ENCODE measurements at regions not wholly inside any gene's neighbourhood (a gene's known extent, or its start where the extent isn't known, plus 50 kb on each side); places are given as distances from the start of the nearest gene placed in this dataset.

DNA sequence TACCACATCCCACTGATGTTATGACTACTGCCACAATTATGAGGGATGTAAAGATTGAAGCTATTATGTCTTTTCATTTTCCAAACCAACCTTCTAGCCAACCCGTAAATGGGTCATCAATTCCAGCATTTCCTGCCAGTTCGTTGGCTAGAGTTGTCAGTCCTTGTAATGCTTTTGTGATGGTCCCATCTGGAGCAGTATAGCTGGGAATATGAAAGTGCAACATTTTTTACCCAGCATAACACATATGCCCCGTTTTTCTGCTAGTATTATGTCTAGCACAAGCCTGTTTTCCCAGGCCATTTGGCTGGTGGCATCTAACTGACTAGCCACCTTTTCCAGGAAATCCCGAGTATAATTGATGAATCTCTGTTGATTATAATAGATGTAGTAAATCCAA is 1501.6 kb upstream of the SLC39A10 start:
- no peak overlapping the region for H2AFZ ChIP-seq
- no TSS peak for BruUV-seq (replicated peaks)
- H3K36me3 ChIP-seq (ENCODE audit: low read depth), result no peaks in the 10 kb centered on the region
- DNase-seq, result no peak
- TF ChIP-seq, protein P1, sequence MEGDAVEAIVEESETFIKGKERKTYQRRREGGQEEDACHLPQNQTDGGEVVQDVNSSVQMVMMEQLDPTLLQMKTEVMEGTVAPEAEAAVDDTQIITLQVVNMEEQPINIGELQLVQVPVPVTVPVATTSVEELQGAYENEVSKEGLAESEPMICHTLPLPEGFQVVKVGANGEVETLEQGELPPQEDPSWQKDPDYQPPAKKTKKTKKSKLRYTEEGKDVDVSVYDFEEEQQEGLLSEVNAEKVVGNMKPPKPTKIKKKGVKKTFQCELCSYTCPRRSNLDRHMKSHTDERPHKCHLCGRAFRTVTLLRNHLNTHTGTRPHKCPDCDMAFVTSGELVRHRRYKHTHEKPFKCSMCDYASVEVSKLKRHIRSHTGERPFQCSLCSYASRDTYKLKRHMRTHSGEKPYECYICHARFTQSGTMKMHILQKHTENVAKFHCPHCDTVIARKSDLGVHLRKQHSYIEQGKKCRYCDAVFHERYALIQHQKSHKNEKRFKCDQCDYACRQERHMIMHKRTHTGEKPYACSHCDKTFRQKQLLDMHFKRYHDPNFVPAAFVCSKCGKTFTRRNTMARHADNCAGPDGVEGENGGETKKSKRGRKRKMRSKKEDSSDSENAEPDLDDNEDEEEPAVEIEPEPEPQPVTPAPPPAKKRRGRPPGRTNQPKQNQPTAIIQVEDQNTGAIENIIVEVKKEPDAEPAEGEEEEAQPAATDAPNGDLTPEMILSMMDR (conservative IDR thresholded peaks at IDR 0.05), result no peak
- TF ChIP-seq EZH2 (IDR thresholded peaks at IDR 0.05; ENCODE audit: low read depth), result no peak
- H3K4me2 ChIP-seq, result no peak overlapping the region
- H3K4me3 ChIP-seq, result no peak overlapping the region
- H4K20me1 ChIP-seq (ENCODE audit: insufficient read depth), result no peaks in the 10 kb centered on the region
- H3K4me1 ChIP-seq (replicated peaks; ENCODE audit: insufficient read depth), result no peaks in the 10 kb centered on the region
- intact Hi-C loops (cut with micrococcal nuclease; ENCODE audit: unreplicated experiment), result no loop called here
- POLR2A ChIA-PET (ENCODE audit: unreplicated experiment), result no interaction called here
- H3K9me2 ChIP-seq (ENCODE audit: insufficient read depth), result no peaks in the 10 kb centered on the region
- no peaks in the 10 kb centered on the region for H3F3A ChIP-seq (ENCODE audit: insufficient read depth, low read depth)
- H3K27ac ChIP-seq, result no peak overlapping the region
- H3K9me3 ChIP-seq (ENCODE audit: insufficient read depth, low read depth), result no peaks in the 10 kb centered on the region
- CTCF ChIA-PET, result no interaction called here
- no peaks in the 10 kb centered on the region for H3K79me2 ChIP-seq (ENCODE audit: low read depth)
- H3K27me3 ChIP-seq (ENCODE audit: insufficient read depth, low read depth), result no peaks in the 10 kb centered on the region

DNA sequence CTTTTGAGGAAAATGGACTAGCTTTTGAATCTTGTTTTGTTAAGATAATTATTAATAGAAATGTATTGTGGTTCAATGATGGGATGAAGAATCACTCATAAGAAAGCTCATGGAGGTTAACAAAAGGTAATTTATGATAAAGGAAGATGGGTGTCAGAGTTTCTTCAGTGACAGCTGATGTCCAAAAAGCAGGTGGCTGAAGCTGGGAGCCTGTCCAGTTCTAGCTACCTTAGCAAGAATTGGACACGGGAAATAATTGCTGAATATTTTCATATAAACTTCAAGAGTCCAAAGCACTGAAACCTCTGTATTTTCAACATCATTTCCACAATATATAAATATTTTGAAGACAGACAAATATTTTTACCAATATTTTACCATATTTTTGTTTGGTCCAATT is 1505.8 kb upstream of the SLC39A10 start:
- Histone ChIP-seq H3K27ac (no peak overlapping the region), H3K79me2 (ENCODE audit: low read depth) (no peaks in the 10 kb centered on the region), H3K4me3 (no peak overlapping the region), H3K4me2 (no peak overlapping the region), H3K9me2 (ENCODE audit: insufficient read depth) (no peaks in the 10 kb centered on the region), H3K36me3 (ENCODE audit: low read depth) (no peaks in the 10 kb centered on the region), H3K9me3 (ENCODE audit: insufficient read depth, low read depth) (no peaks in the 10 kb centered on the region), H4K20me1 (ENCODE audit: insufficient read depth) (no peaks in the 10 kb centered on the region), H3K4me1 (replicated peaks; ENCODE audit: insufficient read depth) (no peaks in the 10 kb centered on the region), H2AFZ (no peak overlapping the region), H3F3A (ENCODE audit: insufficient read depth, low read depth) (no peaks in the 10 kb centered on the region), H3K27me3 (ENCODE audit: insufficient read depth, low read depth) (no peaks in the 10 kb centered on the region)
- no peak for TF ChIP-seq EZH2 (IDR thresholded peaks at IDR 0.05; ENCODE audit: low read depth)
- TF ChIP-seq, protein P1 (conservative IDR thresholded peaks at IDR 0.05), result no peak
- DNase-seq, result no peak
- BruUV-seq (replicated peaks), result no TSS peak
- POLR2A ChIA-PET (ENCODE audit: unreplicated experiment), result no interaction called here
- CTCF ChIA-PET, result no interaction called here
- intact Hi-C loops (cut with micrococcal nuclease; ENCODE audit: unreplicated experiment), result no loop called here

DNA sequence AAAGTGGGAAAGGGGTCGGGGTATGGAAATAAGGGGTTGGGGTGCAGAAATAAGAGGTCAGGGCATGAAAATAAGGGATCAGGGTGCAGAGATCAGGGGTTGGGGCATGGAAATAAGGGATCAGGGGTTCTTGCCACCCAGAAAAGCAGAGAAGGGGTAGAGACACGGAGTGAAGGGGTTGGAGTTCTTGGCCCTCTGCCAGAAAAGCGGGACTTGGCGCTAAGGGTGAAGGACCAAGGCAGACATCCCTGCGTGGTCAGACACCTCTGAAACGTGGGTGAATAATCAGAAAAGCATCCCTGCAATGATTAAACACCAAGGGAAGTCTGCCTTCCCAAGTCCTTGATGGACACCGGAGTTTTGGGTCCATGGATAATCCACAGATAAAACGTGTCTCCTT is 1521.6 kb upstream of the SLC39A10 start:
- intact Hi-C loops (cut with micrococcal nuclease; ENCODE audit: unreplicated experiment), result no loop called here
- H4K20me1 ChIP-seq (ENCODE audit: insufficient read depth), result no peaks in the 10 kb centered on the region
- no peak overlapping the region for H3K4me2 ChIP-seq
- ChIA-PET CTCF (no interaction called here), POLR2A (ENCODE audit: unreplicated experiment) (no interaction called here)
- no peaks in the 10 kb centered on the region for H3K4me1 ChIP-seq (replicated peaks; ENCODE audit: insufficient read depth)
- no peak for TF ChIP-seq EZH2 (IDR thresholded peaks at IDR 0.05; ENCODE audit: low read depth)
- TF ChIP-seq, protein P1 (conservative IDR thresholded peaks at IDR 0.05), result no peak
- H3K4me3 ChIP-seq, result no peak overlapping the region
- H3K36me3 ChIP-seq (ENCODE audit: low read depth), result no peaks in the 10 kb centered on the region
- no TSS peak for BruUV-seq (replicated peaks)
- no peaks in the 10 kb centered on the region for H3K9me2 ChIP-seq (ENCODE audit: insufficient read depth)
- no peak overlapping the region for H3K27ac ChIP-seq
- no peak for DNase-seq
- no peaks in the 10 kb centered on the region for H3K9me3 ChIP-seq (ENCODE audit: insufficient read depth, low read depth)
- no peaks in the 10 kb centered on the region for H3K79me2 ChIP-seq (ENCODE audit: low read depth)
- H3F3A ChIP-seq (ENCODE audit: insufficient read depth, low read depth), result no peaks in the 10 kb centered on the region
- H3K27me3 ChIP-seq (ENCODE audit: insufficient read depth, low read depth), result no peaks in the 10 kb centered on the region
- no peak overlapping the region for H2AFZ ChIP-seq

Data from PC-9 (cell line).